Naive thymus-derived CD4-positive, alpha-beta T cell (primary cell): ENCODE measurements at regions not wholly inside any gene's neighbourhood (a gene's known extent, or its start where the extent isn't known, plus 50 kb on each side); places are given as distances from the start of the nearest gene placed in this dataset.

Experiments used
- ATAC-seq: fragments of 150-1000 bp; cut with Tn5 transposase; 2 replicates; pipeline ENCODE4 v1.10.0; 2021; ENCODE audit warnings: mild to moderate bottlenecking, moderate library complexity
- CTCF ChIA-PET: fragments of 350-600 bp; sonication (Branson Sonifier 250); formaldehyde crosslinking; loops from one replicate; lab custom pipeline; 2021; ENCODE audit warnings: antibody characterized with exemption; lab: Charles Lee
- POLR2A ChIA-PET: fragments of 350-600 bp; sonication (Branson Sonifier 250); formaldehyde crosslinking; loops from one replicate; lab custom pipeline; 2021; ENCODE audit warnings: antibody characterized with exemption, inconsistent platforms; lab: Charles Lee
- DNase-seq, 9 donors: peaks; one replicate each; pipeline versions ENCODE4 v3.0.0 to v3.0.0-alpha.2; 2020 to 2022; ENCODE audit warnings: mixed read lengths in 1 of 9
- H3K27ac ChIP-seq: one replicate; pipeline ENCODE4 v1.7.0; 2013; ENCODE audit warnings: mild to moderate bottlenecking, low read depth, low read length, moderate library complexity
- H3K27me3 ChIP-seq, 2 donors: one replicate each; pipeline ENCODE4 v1.7.0; 2013; ENCODE audit warnings: low read length in 2 of 2, mild to moderate bottlenecking in 2 of 2, moderate library complexity in 2 of 2; ENCODE audit not compliant: control insufficient read depth in 2 of 2, insufficient read depth in 2 of 2
- H3K36me3 ChIP-seq, 3 experiments: 1 replicate in 2 of 3; 2 replicates in 1 of 3; pipeline ENCODE4 v1.7.0; 2013; ENCODE audit warnings: low read length in 3 of 3, mild to moderate bottlenecking in 3 of 3, moderate library complexity in 1 of 3; ENCODE audit not compliant: insufficient read depth in 3 of 3, control insufficient read depth in 2 of 3
- H3K4me1 ChIP-seq, 2 donors: one replicate each; pipeline ENCODE4 v1.7.0; 2013; ENCODE audit warnings: low read length in 2 of 2, mild to moderate bottlenecking in 2 of 2, moderate library complexity in 1 of 2; ENCODE audit not compliant: control insufficient read depth in 2 of 2, insufficient read depth in 2 of 2
- H3K4me3 ChIP-seq: 2 replicates; pipeline ENCODE4 v1.7.0; 2013; ENCODE audit warnings: mild to moderate bottlenecking, low read length
- H3K9me3 ChIP-seq, 3 experiments: 1 replicate in 2 of 3; 2 replicates in 1 of 3; pipeline ENCODE4 v1.7.0; 2013; ENCODE audit warnings: low read length in 3 of 3; ENCODE audit not compliant: control insufficient read depth in 2 of 3
- H3K27ac Mint-ChIP-seq, 9 donors: one replicate each; pipeline ENCODE4 v1.8.0; 2020 to 2022; ENCODE audit warnings: mixed read lengths in 9 of 9, mild to moderate bottlenecking in 8 of 9, moderate library complexity in 5 of 9, inconsistent platforms in 2 of 9
- H3K27me3 Mint-ChIP-seq, 5 donors: one replicate each; pipeline ENCODE4 v1.8.0; 2021 to 2022; ENCODE audit warnings: mixed read lengths in 5 of 5, mild to moderate bottlenecking in 1 of 5
- H3K36me3 Mint-ChIP-seq, 5 donors: one replicate each; pipeline ENCODE4 v1.8.0; 2020 to 2022; ENCODE audit warnings: mixed read lengths in 5 of 5, mild to moderate bottlenecking in 3 of 5, inconsistent platforms in 1 of 5
- H3K4me1 Mint-ChIP-seq, 7 donors: one replicate each; pipeline ENCODE4 v1.8.0; 2020 to 2022; ENCODE audit warnings: mixed read lengths in 7 of 7, mild to moderate bottlenecking in 3 of 7, inconsistent platforms in 1 of 7
- H3K4me3 Mint-ChIP-seq, 10 donors: one replicate each; pipeline ENCODE4 v1.8.0; 2020 to 2022; ENCODE audit warnings: mild to moderate bottlenecking in 10 of 10, mixed read lengths in 10 of 10, moderate library complexity in 6 of 10, inconsistent platforms in 2 of 10
- H3K9me3 Mint-ChIP-seq, 11 donors: one replicate each; pipeline ENCODE4 v1.8.0; 2020 to 2022; ENCODE audit warnings: mixed read lengths in 11 of 11, mild to moderate bottlenecking in 4 of 11, inconsistent platforms in 1 of 11, moderate library complexity in 1 of 11
- intact Hi-C, 2 donors: fragments of 100-400 bp; cut with micrococcal nuclease; formaldehyde crosslinking; loops; one replicate each; pipeline ENCODE4 v1.15.1; 2023

GRCh38 chr5:143539742-143540141 lies 136.3 kb upstream of the NR3C1 start:
- Mint-ChIP-seq H3K36me3 (no peaks in the 10 kb centered on the region), H3K4me1 (no peaks in the 10 kb centered on the region), H3K27me3 (peaks cover 0 to 1% (median 0%) of the 10 kb centered on the region in 5 donors), H3K9me3 (peaks cover 0 to 10% (median 6%) of the 10 kb centered on the region in 11 donors), H3K4me3 (no peak overlapping the region), H3K27ac (no peak overlapping the region)
- intact Hi-C loops = no loop called here
- Histone ChIP-seq H3K9me3 (no peaks in the 10 kb centered on the region), H3K4me3 (no peak overlapping the region), H3K4me1 (no peaks in the 10 kb centered on the region), H3K27me3 (no peaks in the 10 kb centered on the region), H3K27ac (no peak overlapping the region), H3K36me3 (no peaks in the 10 kb centered on the region)
- no peak for DNase-seq
- no peak for ATAC-seq
- CTCF ChIA-PET = no interaction called here
- POLR2A ChIA-PET = no interaction called here

DNA sequence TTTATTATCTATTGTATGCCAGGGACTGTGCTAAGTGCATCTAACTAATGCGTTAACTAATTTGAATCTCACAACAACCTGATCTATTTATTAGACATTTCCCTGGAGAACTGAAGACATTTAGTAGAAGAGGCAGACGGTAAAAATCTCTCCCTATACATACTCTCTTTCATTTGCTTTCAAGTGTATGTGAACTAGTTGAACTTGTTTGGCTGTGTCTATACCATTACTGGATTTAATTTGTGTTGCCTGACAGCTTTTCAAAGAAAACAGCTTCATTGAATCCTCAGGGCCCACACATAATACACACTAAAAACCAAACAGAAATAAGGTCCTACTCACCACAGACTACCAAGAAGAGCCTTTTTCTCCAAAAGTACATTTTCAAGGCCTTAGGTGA lies 133.6 kb upstream of the NR3C1 start:
- no peak overlapping the region for H3K27ac Mint-ChIP-seq
- ChIA-PET POLR2A (no interaction called here), CTCF (no interaction called here)
- ATAC-seq (no peak), DNase-seq (no peak)
- H3K27me3 ChIP-seq = no peaks in the 10 kb centered on the region
- H3K4me1 Mint-ChIP-seq = no peaks in the 10 kb centered on the region
- H3K27ac ChIP-seq = no peak overlapping the region
- H3K36me3 Mint-ChIP-seq = no peaks in the 10 kb centered on the region
- intact Hi-C loops = no loop called here
- no peaks in the 10 kb centered on the region for H3K36me3 ChIP-seq
- H3K9me3 Mint-ChIP-seq = peaks cover 0 to 10% (median 6%) of the 10 kb centered on the region in 11 donors
- no peaks in the 10 kb centered on the region for H3K4me1 ChIP-seq
- no peak overlapping the region for H3K4me3 ChIP-seq
- peaks cover 0 to 5% (median 0%) of the 10 kb centered on the region in 5 donors for H3K27me3 Mint-ChIP-seq
- H3K4me3 Mint-ChIP-seq = no peak overlapping the region
- H3K9me3 ChIP-seq = no peaks in the 10 kb centered on the region

DNA sequence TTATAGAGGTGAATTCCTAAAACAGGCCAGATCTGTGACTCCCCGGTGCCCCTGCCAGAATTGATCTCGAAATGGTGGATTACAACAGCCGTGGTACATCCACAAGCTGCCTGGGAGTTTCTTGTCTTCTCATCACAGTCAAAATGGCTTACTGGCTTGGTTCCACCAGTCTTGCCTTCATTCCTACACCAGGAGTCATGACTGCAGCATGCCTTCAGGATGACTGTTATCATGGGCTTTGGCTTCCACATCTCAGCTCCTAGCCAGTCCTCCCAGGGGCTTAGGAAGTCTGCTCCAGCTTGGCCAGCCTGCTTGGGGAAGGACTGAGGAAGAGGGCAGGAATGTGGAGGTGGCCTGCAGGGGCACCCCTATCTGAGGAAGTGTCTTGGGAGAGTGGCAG lies 132.9 kb upstream of the NR3C1 start:
- H3K36me3 ChIP-seq = no peaks in the 10 kb centered on the region
- no peak for ATAC-seq
- no peak overlapping the region for H3K4me3 ChIP-seq
- no peaks in the 10 kb centered on the region for H3K27me3 ChIP-seq
- intact Hi-C loops = no loop called here
- Mint-ChIP-seq H3K27ac (no peak overlapping the region), H3K4me3 (no peak overlapping the region), H3K27me3 (peaks cover 0 to 5% (median 0%) of the 10 kb centered on the region in 5 donors), H3K4me1 (no peaks in the 10 kb centered on the region), H3K9me3 (peaks cover 0 to 13% (median 7%) of the 10 kb centered on the region in 11 donors), H3K36me3 (no peaks in the 10 kb centered on the region)
- CTCF ChIA-PET = no interaction called here
- POLR2A ChIA-PET = interaction anchor here (0.9 kb wide), 1 partner anchor 19 kb away, joined by 3 read pairs; no protein-coding TSS in a partner anchor
- H3K27ac ChIP-seq = no peak overlapping the region
- no peaks in the 10 kb centered on the region for H3K4me1 ChIP-seq
- DNase-seq = no peak
- no peaks in the 10 kb centered on the region for H3K9me3 ChIP-seq

DNA sequence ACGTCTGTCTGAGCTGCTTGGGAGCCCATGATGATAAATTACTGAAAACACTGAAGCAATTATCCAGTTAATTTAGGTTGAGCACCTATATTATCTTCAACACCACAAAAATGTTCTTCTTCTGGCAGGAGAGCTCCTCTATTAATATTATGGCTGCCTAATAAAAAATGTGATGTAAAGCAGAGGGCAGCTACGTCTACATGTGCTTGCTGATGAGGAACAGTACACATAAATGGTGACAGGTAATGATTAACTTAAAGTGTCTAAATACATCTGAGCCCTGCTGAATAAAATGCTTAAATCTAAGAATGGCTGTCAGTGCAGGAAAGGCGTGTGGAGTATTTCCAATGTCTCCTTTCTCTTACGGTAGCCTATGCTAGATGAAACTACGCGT lies 131.3 kb upstream of the NR3C1 start:
- no peak overlapping the region for H3K27ac ChIP-seq
- no peaks in the 10 kb centered on the region for H3K9me3 ChIP-seq
- H3K36me3 ChIP-seq = no peaks in the 10 kb centered on the region
- peaks cover 0 to 15% (median 7%) of the 10 kb centered on the region in 11 donors for H3K9me3 Mint-ChIP-seq
- peaks cover 0 to 5% (median 0%) of the 10 kb centered on the region in 5 donors for H3K27me3 Mint-ChIP-seq
- ChIA-PET POLR2A (no interaction called here), CTCF (no interaction called here)
- H3K27me3 ChIP-seq = no peaks in the 10 kb centered on the region
- DNase-seq (no peak), ATAC-seq (no peak)
- no peak overlapping the region for H3K27ac Mint-ChIP-seq
- H3K4me3 ChIP-seq = no peak overlapping the region
- H3K4me1 Mint-ChIP-seq = no peaks in the 10 kb centered on the region
- no peak overlapping the region for H3K4me3 Mint-ChIP-seq
- intact Hi-C loops = no loop called here
- no peaks in the 10 kb centered on the region for H3K36me3 Mint-ChIP-seq
- no peaks in the 10 kb centered on the region for H3K4me1 ChIP-seq

DNA sequence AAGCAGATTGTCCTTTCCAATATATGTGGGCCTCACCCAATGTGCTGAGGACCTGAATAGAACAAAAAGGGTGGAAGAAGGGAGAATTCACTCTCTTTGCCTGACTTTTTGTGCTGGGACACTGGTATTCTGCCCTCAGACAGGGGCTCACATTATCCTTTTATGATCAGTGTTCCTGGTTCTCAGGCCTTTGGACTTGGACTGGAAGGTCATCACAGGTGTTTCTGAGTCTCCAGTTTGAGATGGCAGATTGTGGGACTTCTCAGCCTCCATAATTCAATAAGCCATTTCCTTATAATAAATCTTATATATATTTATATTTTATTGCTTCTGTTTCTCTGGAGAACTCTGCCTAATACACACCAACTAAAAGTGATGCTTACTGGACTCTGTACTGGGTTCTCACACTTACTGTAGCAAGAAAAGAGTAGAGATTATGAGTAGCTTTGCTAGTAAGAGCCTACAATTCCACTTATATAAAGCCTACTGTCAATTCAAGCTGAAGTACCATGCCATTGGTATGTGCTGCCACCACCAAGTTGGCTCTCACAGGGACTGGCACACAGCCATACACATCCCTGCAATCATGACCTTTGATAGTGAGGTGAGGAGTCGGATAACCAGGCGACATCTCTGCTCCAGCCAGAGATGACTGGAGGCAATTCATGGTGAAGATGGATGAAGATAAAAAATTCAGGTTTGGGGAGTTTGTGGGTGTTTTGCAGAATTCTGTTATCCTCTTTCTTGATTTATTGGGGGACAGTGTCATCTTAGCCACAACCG lies 130.7 kb upstream of the NR3C1 start:
- H3K36me3 ChIP-seq = no peaks in the 10 kb centered on the region
- no peak overlapping the region for H3K4me3 ChIP-seq
- ATAC-seq (no peak), DNase-seq (no peak)
- Mint-ChIP-seq H3K36me3 (no peaks in the 10 kb centered on the region), H3K4me1 (no peaks in the 10 kb centered on the region), H3K27me3 (peaks cover 0 to 5% (median 0%) of the 10 kb centered on the region in 5 donors), H3K9me3 (peaks cover 0 to 9% (median 2%) of the 10 kb centered on the region in 11 donors), H3K4me3 (no peak overlapping the region), H3K27ac (no peak overlapping the region)
- no peaks in the 10 kb centered on the region for H3K4me1 ChIP-seq
- CTCF ChIA-PET = no interaction called here
- POLR2A ChIA-PET = no interaction called here
- H3K9me3 ChIP-seq = no peaks in the 10 kb centered on the region
- no peaks in the 10 kb centered on the region for H3K27me3 ChIP-seq
- intact Hi-C loops = no loop called here
- H3K27ac ChIP-seq = no peak overlapping the region

DNA sequence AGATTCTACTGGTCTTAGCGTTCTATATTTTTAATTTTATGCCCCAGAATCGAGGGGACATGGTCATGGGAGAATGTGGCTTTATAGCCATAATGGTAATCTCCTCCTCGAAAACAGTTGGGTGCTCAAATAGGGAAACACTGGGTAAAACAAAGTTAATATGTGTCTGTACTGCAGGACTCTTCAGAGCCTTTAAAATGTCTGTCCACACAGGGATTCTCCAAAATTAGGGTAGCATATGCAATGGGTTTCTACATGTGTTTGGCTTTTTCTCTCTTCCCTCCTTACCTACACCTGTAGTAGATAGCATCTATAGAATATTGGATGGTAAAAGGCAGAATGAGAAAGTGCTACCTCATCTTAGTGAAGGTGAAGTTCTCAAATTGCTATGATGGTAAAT lies 130.0 kb upstream of the NR3C1 start:
- POLR2A ChIA-PET = no interaction called here
- Mint-ChIP-seq H3K9me3 (peaks cover 0 to 9% (median 0%) of the 10 kb centered on the region in 11 donors), H3K36me3 (no peaks in the 10 kb centered on the region)

DNA sequence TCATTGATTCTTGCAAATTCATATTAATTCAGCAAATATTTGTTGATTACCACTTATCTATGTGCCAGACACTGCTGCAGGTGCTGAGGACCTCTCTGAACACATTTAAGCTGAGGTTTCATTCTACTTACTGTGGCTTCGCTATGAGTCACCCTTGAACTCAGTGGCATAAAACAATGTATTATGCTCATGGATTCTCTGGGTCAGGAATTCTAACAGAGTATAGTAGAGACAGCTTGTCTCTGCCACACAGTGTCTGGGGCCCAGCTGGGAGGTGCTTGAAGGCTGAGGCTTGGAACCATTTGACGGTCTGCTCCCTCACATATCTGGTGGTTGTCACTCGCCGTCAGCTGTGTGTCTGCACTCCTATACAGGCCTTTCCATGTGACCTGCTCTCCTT lies 124.3 kb upstream of the NR3C1 start:
- CTCF ChIA-PET = no interaction called here
- Mint-ChIP-seq H3K9me3 (peaks cover 0 to 6% (median 0%) of the 10 kb centered on the region in 11 donors), H3K27ac (no peak overlapping the region), H3K4me3 (no peak overlapping the region), H3K27me3 (peaks cover 0 to 11% (median 9%) of the 10 kb centered on the region in 5 donors), H3K36me3 (no peaks in the 10 kb centered on the region), H3K4me1 (no peaks in the 10 kb centered on the region)
- H3K4me3 ChIP-seq = no peak overlapping the region
- POLR2A ChIA-PET = no interaction called here
- H3K27ac ChIP-seq = no peak overlapping the region
- H3K27me3 ChIP-seq = no peaks in the 10 kb centered on the region
- intact Hi-C loops = no loop called here
- no peak for ATAC-seq
- no peaks in the 10 kb centered on the region for H3K9me3 ChIP-seq
- no peaks in the 10 kb centered on the region for H3K36me3 ChIP-seq
- DNase-seq = no peak
- H3K4me1 ChIP-seq = no peaks in the 10 kb centered on the region

More for the DNA sequence above, 130.0 kb upstream of the NR3C1 start:
- Histone ChIP-seq H3K4me1 (no peaks in the 10 kb centered on the region), H3K27me3 (no peaks in the 10 kb centered on the region), H3K9me3 (no peaks in the 10 kb centered on the region), H3K36me3 (no peaks in the 10 kb centered on the region), H3K27ac (no peak overlapping the region), H3K4me3 (no peak overlapping the region)
- DNase-seq = no peak
- CTCF ChIA-PET = no interaction called here
- intact Hi-C loops = no loop called here
- Mint-ChIP-seq H3K4me1 (no peaks in the 10 kb centered on the region), H3K4me3 (no peak overlapping the region), H3K27me3 (peaks cover 0 to 5% (median 0%) of the 10 kb centered on the region in 5 donors), H3K27ac (no peak overlapping the region)
- ATAC-seq = no peak
